C4-2B (cell line): ENCODE measurements at regions not wholly inside any gene's neighbourhood (a gene's known extent, or its start where the extent isn't known, plus 50 kb on each side); places are given as distances from the start of the nearest gene placed in this dataset.
"Not testable (repeated sequence)": the region's sequence is repeated elsewhere in the genome, so short reads cannot be mapped to it uniquely, and the experiment has no call there.

Experiments
- ZFX ChIP-seq: fragments of 450-650 bp; IDR thresholded peaks from 2 replicates; pipeline ENCODE4 v1.6.1; 2017
- TF ChIP-seq, protein P1 (sequence below): fragments of 450-650 bp; conservative IDR thresholded peaks from 2 replicates; pipeline ENCODE4 v1.5.1; 2017; ENCODE audit warnings: mild to moderate bottlenecking

DNA sequence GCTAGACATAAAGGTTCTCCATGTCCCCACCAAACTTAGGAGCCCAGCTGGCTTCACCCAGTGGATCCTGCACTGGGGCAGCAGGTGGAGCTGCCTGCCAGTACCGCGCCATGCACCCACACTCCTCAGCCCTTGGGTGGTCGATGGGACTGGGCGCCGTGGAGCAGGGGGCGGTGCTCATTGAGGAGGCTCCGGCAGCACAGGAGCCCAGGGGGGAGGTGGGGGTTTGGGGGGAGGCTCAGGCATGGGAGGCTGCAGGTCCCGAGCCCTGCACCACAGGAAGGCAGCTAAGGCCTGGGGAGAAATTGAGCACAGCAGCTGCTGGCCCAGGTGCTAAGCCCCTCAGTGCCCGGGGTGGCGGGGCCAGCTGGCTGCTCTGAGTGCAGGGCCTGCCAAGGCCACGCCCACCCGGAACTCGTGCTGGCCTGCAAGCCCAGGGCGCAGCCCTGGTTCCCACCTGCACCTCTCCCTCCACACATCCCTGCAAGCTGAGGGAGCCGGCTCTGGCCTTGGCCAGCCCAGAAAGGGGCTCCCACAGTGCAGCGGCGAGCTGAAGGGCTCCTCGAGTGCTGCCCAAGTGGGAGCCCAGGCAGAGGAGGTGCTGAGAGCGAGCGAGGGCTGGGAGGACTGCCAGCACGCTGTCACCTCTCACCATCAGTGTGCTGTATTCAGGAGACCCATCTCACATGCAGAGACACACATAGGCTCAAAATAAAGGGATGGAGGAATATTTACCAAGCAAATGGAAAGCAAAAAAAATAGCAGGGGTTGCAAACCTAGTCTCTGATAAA lies 422.5 kb downstream of the NUP35 start:
- TF ChIP-seq, protein P1, sequence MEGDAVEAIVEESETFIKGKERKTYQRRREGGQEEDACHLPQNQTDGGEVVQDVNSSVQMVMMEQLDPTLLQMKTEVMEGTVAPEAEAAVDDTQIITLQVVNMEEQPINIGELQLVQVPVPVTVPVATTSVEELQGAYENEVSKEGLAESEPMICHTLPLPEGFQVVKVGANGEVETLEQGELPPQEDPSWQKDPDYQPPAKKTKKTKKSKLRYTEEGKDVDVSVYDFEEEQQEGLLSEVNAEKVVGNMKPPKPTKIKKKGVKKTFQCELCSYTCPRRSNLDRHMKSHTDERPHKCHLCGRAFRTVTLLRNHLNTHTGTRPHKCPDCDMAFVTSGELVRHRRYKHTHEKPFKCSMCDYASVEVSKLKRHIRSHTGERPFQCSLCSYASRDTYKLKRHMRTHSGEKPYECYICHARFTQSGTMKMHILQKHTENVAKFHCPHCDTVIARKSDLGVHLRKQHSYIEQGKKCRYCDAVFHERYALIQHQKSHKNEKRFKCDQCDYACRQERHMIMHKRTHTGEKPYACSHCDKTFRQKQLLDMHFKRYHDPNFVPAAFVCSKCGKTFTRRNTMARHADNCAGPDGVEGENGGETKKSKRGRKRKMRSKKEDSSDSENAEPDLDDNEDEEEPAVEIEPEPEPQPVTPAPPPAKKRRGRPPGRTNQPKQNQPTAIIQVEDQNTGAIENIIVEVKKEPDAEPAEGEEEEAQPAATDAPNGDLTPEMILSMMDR, result not testable (repeated sequence)
- TF ChIP-seq ZFX, result not testable (repeated sequence)
